Stomach (tissue), 4 donors: ENCODE measurements at regions not wholly inside any gene's neighbourhood (a gene's known extent, or its start where the extent isn't known, plus 50 kb on each side); places are given as distances from the start of the nearest gene placed in this dataset.

ENCODE experiments used
- POLR2A ChIP-seq, 4 donors: fragments of 450-650 bp; IDR thresholded peaks; one replicate each; pipeline ENCODE4 v1.6.1; 2016; ENCODE audit warnings: antibody characterized with exemption in 4 of 4, control low read depth in 2 of 4, mild to moderate bottlenecking in 1 of 4, moderate library complexity in 1 of 4
- TF ChIP-seq, protein P1 (sequence below), 7 experiments: fragments of 450-650 bp in 4 of 7; fragments of 200-600 bp in 3 of 7; sonication (generic) in 3 of 7; IDR thresholded peaks; one replicate each; pipeline ENCODE4 v1.5.1; 2016 to 2019; ENCODE audit warnings: antibody characterized with exemption in 7 of 7, control low read depth in 2 of 7, mild to moderate bottlenecking in 1 of 7

DNA sequence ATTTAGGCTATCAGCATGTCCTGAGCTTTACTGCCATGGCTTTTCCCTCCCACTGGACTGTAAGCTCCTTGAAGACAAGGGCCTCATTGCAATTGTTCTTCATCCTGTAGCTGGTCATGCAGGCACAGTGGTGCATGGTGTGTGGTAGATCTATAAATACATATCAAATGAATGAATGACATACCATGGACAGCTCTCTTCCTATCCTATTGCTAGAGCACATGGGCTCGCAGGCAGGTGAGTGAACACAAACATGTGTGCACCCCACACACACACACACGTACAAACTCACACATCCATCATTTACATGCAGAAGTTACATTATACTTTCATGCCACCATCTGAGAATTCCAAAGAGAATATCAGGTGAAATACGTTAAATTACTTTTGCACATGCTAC, 172.9 kb upstream of the RUNX1 start:
- no peak for TF ChIP-seq POLR2A (IDR thresholded peaks at IDR 0.05)
- TF ChIP-seq, protein P1, sequence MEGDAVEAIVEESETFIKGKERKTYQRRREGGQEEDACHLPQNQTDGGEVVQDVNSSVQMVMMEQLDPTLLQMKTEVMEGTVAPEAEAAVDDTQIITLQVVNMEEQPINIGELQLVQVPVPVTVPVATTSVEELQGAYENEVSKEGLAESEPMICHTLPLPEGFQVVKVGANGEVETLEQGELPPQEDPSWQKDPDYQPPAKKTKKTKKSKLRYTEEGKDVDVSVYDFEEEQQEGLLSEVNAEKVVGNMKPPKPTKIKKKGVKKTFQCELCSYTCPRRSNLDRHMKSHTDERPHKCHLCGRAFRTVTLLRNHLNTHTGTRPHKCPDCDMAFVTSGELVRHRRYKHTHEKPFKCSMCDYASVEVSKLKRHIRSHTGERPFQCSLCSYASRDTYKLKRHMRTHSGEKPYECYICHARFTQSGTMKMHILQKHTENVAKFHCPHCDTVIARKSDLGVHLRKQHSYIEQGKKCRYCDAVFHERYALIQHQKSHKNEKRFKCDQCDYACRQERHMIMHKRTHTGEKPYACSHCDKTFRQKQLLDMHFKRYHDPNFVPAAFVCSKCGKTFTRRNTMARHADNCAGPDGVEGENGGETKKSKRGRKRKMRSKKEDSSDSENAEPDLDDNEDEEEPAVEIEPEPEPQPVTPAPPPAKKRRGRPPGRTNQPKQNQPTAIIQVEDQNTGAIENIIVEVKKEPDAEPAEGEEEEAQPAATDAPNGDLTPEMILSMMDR (IDR thresholded peaks at IDR 0.05) = no peak
